ENCODE measurements at regions not wholly inside any gene's neighbourhood (a gene's known extent, or its start where the extent isn't known, plus 50 kb on each side); places are given as distances from the start of the nearest gene placed in this dataset.

GRCh38 chr3:107913701-107914100, 177.1 kb downstream of the CD47 start:
- TF ChIP-seq, protein P1, sequence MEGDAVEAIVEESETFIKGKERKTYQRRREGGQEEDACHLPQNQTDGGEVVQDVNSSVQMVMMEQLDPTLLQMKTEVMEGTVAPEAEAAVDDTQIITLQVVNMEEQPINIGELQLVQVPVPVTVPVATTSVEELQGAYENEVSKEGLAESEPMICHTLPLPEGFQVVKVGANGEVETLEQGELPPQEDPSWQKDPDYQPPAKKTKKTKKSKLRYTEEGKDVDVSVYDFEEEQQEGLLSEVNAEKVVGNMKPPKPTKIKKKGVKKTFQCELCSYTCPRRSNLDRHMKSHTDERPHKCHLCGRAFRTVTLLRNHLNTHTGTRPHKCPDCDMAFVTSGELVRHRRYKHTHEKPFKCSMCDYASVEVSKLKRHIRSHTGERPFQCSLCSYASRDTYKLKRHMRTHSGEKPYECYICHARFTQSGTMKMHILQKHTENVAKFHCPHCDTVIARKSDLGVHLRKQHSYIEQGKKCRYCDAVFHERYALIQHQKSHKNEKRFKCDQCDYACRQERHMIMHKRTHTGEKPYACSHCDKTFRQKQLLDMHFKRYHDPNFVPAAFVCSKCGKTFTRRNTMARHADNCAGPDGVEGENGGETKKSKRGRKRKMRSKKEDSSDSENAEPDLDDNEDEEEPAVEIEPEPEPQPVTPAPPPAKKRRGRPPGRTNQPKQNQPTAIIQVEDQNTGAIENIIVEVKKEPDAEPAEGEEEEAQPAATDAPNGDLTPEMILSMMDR (IDR thresholded peaks at IDR 0.05), result no peak
- no peak for TF ChIP-seq POLR2A (IDR thresholded peaks at IDR 0.05)

Measured in uterus (tissue), 2 donors.